GM12892 (cell line): ENCODE measurements at regions not wholly inside any gene's neighbourhood (a gene's known extent, or its start where the extent isn't known, plus 50 kb on each side); places are given as distances from the start of the nearest gene placed in this dataset.

ENCODE experiments used
- POLR2A ChIP-seq: IDR thresholded peaks from 2 replicates; pipeline ENCODE4 v1.6.1; 2011; ENCODE audit warnings: low read depth, low read length, control low read depth
- POLR2AphosphoS5 ChIP-seq: IDR thresholded peaks from 2 replicates; pipeline ENCODE4 v1.6.1; 2011; ENCODE audit warnings: low read depth, low read length, control low read depth
- TAF1 ChIP-seq: IDR thresholded peaks from 2 replicates; pipeline ENCODE4 v1.6.1; 2011; ENCODE audit warnings: low read depth, mild to moderate bottlenecking, control low read depth, low read length, borderline replicate concordance

GRCh38 chr20:39792334-39792733 is 830.2 kb downstream of the DHX35 start:
- TF ChIP-seq POLR2AphosphoS5, result no peak
- no peak for TF ChIP-seq POLR2A
- no peak for TF ChIP-seq TAF1
